Effector memory CD4-positive, alpha-beta T cell (primary cell): ENCODE measurements at regions not wholly inside any gene's neighbourhood (a gene's known extent, or its start where the extent isn't known, plus 50 kb on each side); places are given as distances from the start of the nearest gene placed in this dataset.

ENCODE experiments used
- DNase-seq, 3 donors: peaks; one replicate each; pipeline ENCODE4 v3.0.0-alpha.2; 2020
- H3K27ac ChIP-seq: 2 replicates; pipeline ENCODE4 v1.7.0; 2013; ENCODE audit warnings: mild to moderate bottlenecking, low read length, moderate library complexity; ENCODE audit not compliant: insufficient read depth, poor library complexity, severe bottlenecking
- H3K27me3 ChIP-seq: replicated peaks from 2 replicates; pipeline ENCODE4 v1.7.0; 2013; ENCODE audit warnings: mild to moderate bottlenecking, low read length; ENCODE audit not compliant: insufficient read depth, control insufficient read depth, poor library complexity, severe bottlenecking
- H3K36me3 ChIP-seq: 2 replicates; pipeline ENCODE4 v1.7.0; 2013; ENCODE audit warnings: mild to moderate bottlenecking, low read length, moderate library complexity; ENCODE audit not compliant: control insufficient read depth, insufficient read depth
- H3K4me1 ChIP-seq: 2 replicates; pipeline ENCODE4 v1.7.0; 2013; ENCODE audit warnings: low read length, mild to moderate bottlenecking; ENCODE audit not compliant: control insufficient read depth, insufficient read depth, poor library complexity, severe bottlenecking
- H3K4me3 ChIP-seq: 2 replicates; pipeline ENCODE4 v1.7.0; 2013; ENCODE audit warnings: low read length, low read depth, mild to moderate bottlenecking; ENCODE audit not compliant: insufficient read depth, poor library complexity, severe bottlenecking
- H3K9me3 ChIP-seq: 2 replicates; pipeline ENCODE4 v1.7.0; 2013; ENCODE audit warnings: mild to moderate bottlenecking, low read length, moderate library complexity; ENCODE audit not compliant: control insufficient read depth

DNA sequence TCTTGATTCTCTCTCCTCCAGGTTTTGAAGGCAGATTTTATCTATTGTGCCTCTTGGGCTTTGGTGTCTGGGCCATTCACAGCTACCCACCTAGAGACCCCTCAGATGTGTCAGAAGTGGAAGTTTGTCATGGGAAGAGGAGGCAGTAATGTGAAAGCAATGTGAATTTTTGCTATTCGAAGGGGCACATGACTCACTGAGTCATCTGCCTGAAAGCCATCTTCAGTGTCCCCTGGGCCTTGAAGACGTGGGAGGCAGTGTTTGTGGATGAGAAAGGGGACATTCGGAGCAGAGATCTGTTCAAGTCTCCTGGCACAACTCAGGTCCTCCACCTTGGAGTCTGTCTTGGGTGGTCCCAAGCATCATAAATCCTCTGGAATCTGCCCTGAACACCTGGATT lies 530.2 kb downstream of the NPIPA7 start:
- Histone ChIP-seq H3K27ac (no peak overlapping the region), H3K4me1 (no peaks in the 10 kb centered on the region), H3K9me3 (no peaks in the 10 kb centered on the region), H3K4me3 (no peak overlapping the region), H3K27me3 (no peaks in the 10 kb centered on the region), H3K36me3 (no peaks in the 10 kb centered on the region)
- no peak for DNase-seq

DNA sequence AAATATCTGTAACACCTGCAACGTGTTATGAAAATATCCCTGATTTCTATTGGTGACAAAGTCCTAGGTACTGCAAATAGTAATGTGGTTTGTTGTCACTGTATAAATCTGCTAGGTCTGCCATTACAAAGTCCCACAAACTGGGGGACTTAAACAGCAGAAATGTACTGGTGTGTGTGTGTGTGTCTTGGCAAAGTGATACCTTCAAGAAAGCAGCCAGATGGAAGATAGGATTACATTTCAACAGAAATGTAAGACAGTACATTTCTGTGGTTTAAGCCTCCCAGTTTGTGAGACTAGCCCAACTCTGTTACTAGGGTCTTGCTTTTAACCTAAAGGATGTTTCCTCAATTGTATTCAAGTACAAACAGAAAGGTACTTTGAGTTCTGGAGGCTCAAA lies 531.7 kb downstream of the NPIPA7 start:
- H3K27me3 ChIP-seq, result no peaks in the 10 kb centered on the region
- H3K27ac ChIP-seq, result no peak overlapping the region
- no peaks in the 10 kb centered on the region for H3K36me3 ChIP-seq
- H3K4me1 ChIP-seq, result no peaks in the 10 kb centered on the region
- H3K4me3 ChIP-seq, result no peak overlapping the region
- no peak for DNase-seq
- no peaks in the 10 kb centered on the region for H3K9me3 ChIP-seq

DNA sequence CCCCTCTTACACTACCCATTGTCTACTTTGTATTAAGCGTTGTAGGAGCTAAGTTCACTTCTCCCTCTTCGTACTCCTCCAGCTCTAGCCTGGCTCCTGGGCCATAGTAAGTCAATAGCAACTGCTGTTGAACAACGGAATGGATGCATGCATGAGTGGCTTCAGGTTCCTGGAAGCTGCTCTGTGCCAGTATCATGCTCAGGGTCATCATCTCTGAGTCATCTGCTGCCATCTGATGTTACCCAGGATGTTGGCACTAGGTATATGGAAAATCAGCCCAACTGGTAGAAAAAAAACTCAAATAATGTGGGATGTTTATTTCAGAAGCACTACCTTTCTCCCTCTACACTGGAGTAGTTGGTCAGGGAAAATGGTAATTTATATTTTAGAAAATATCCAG lies 536.8 kb downstream of the NPIPA7 start:
- Histone ChIP-seq H3K27me3 (peaks cover 8% of the 10 kb centered on the region), H3K4me3 (no peak overlapping the region), H3K9me3 (no peaks in the 10 kb centered on the region), H3K4me1 (no peaks in the 10 kb centered on the region), H3K27ac (no peak overlapping the region), H3K36me3 (no peaks in the 10 kb centered on the region)
- DNase-seq, result no peak

DNA sequence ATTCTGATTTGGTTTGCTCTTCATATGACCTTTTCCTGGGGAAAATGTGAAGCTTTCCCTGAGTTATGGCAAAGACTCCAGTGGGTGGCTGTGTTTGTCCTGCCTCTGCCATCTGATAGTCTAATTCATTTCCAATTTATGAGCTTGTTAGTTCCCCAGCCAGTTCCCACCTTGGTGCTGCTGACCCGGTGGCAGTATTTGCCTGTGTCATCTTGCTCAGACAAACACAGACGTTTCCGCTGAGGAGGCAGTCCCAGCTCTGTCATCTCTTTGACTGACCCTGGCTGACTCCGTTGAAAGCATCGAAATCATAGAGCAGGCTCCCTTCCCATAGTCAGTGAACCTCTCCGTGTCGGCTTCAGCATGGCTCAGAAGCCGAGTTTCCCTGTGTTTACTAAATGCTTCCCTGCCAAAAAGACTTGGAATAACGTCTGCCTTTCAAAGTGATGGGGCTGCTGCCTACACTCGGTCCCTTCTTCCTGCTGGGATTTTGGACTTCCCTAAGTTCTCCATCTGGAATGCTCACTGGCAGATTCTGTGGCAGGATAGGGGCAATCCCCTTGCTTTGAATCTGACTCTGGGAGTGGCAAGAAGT lies 538.3 kb downstream of the NPIPA7 start:
- H3K36me3 ChIP-seq, result no peaks in the 10 kb centered on the region
- H3K4me1 ChIP-seq, result no peaks in the 10 kb centered on the region
- H3K27ac ChIP-seq, result no peak overlapping the region
- no peak overlapping the region for H3K4me3 ChIP-seq
- no peak for DNase-seq
- H3K27me3 ChIP-seq, result peaks cover 8% of the 10 kb centered on the region
- H3K9me3 ChIP-seq, result no peaks in the 10 kb centered on the region

DNA sequence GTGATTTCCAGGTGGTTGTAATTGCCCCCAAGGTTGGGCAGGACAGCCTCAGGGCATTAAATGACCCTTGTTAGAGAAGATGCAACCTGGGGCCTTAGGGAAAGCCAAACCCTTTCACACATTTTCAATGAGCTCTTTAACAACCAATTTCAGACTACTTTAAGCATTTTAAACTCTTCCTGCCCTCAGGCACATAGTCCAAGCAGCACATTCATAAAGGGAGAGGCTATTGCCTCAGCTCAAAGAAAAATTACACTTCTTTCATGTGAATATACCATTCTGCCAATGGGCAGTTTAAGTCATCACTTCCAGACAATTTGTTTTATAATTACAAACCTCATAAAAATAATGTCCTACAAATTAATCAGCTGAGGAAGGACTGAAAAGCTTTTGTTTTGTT lies 544.5 kb downstream of the NPIPA7 start:
- no peak for DNase-seq
- H3K4me3 ChIP-seq, result no peak overlapping the region
- no peaks in the 10 kb centered on the region for H3K9me3 ChIP-seq
- no peaks in the 10 kb centered on the region for H3K36me3 ChIP-seq
- H3K27ac ChIP-seq, result no peak overlapping the region
- peaks cover 1% of the 10 kb centered on the region for H3K27me3 ChIP-seq
- no peaks in the 10 kb centered on the region for H3K4me1 ChIP-seq

DNA sequence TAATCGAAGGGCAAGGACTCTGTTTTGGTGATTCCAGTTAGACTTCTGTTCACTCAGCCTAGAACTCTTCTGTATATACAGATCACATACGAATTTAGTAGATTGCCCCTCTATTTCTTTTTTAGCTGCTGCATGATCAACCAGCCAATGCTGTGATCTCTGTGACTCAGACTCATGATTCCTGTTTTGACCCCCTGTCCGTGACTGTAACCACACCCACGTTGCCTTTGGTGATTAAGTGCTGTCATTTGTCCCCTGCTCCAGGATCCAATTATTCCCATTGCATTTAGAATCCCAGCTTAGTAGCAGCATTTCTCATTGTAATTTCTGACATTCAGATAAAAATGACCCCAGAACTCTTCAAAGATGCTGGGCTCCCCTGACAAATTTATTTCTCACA lies 545.7 kb downstream of the NPIPA7 start:
- no peak for DNase-seq

DNA sequence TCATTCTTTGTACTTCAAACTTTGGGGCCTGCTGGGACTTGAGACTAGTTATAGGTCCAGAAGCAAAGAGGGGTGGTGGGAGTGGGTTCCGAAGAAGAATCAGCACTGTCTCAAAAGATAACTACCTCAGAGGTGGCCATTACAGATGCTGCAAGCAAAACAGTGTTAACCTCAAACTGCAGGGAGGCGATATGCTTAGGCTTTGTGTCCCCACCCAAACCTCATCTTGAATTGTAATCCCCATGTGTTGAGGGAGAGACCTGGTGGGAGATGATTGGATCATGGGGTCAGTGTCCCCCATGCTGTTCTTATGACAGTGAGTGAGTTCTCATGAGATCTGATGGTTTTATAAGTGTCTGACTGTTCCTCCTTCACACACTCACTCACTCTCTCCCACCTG lies 545.3 kb downstream of the XYLT1 start:
- DNase-seq, result no peak
- Histone ChIP-seq H3K4me1 (no peaks in the 10 kb centered on the region), H3K9me3 (no peaks in the 10 kb centered on the region), H3K4me3 (no peak overlapping the region), H3K27me3 (no peaks in the 10 kb centered on the region), H3K27ac (no peak overlapping the region), H3K36me3 (no peaks in the 10 kb centered on the region)

More for the DNA sequence above, 545.7 kb downstream of the NPIPA7 start:
- H3K4me1 ChIP-seq, result no peaks in the 10 kb centered on the region
- H3K27ac ChIP-seq, result no peak overlapping the region
- H3K27me3 ChIP-seq, result no peaks in the 10 kb centered on the region
- no peaks in the 10 kb centered on the region for H3K9me3 ChIP-seq
- no peak overlapping the region for H3K4me3 ChIP-seq
- H3K36me3 ChIP-seq, result no peaks in the 10 kb centered on the region

DNA sequence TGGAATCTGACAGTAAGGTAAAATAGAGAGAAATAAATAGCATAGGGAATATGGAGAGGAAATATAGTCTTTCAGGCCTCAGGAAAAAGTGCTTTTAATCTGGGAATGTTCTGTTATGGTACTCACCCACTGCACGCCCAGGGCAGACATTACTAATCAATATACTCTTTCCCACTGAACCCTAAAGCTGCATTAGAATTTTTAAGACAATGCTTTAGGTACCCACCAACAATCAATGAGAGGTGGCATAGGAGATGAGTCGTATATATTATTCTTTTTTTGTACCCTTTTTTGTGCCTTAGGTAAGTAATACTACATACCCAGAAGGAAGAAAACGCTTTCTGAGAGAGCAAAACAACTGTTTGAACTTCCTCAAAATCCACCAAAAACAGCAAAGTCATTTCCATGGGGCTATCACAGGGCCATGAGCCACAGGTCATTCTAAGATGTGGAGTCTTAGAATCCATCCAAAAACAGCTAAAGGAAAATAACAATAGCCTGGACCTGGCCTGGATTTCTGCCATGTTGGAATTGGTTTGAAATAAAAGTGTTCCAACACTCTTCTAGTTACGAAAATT lies 542.1 kb downstream of the XYLT1 start:
- Histone ChIP-seq H3K36me3 (no peaks in the 10 kb centered on the region), H3K9me3 (no peaks in the 10 kb centered on the region), H3K27me3 (no peaks in the 10 kb centered on the region), H3K4me1 (no peaks in the 10 kb centered on the region), H3K27ac (no peak overlapping the region), H3K4me3 (no peak overlapping the region)
- DNase-seq, result no peak

DNA sequence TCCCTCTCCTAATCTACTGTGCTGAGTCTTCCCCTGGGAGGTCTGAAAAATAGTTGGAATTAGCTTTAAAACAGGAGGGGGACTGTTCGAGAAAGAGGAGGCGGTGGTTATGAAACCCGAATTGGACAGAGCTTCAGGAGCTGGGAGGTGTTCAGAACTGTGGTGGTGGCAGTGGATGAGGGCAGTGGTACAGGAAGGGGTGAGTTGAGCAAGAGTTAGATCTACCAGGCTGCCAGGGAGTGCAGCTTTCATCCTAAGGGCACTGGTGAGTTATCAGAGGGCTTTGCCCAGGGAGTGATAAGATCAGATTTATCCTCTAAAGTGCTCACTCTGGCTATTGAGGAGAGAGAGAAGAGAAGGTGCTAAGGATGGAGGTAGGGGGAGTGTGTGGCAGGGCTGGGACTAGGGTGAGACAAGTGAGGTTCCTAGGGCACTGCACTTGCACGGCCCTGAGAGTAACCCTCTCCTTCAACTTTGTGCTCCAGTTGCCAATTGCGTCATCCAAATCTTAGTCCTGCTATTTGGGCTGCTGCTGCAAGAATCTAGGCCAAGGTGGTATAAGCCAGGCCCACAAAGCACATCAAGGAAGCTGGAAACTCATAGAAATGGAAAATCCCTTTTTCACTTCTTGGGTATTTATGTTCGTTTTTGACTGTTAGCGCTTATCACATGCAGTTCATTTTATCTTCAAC lies 540.3 kb downstream of the XYLT1 start:
- Histone ChIP-seq H3K9me3 (no peaks in the 10 kb centered on the region), H3K4me1 (no peaks in the 10 kb centered on the region), H3K27ac (no peak overlapping the region), H3K27me3 (no peaks in the 10 kb centered on the region), H3K4me3 (no peak overlapping the region), H3K36me3 (no peaks in the 10 kb centered on the region)
- no peak for DNase-seq

DNA sequence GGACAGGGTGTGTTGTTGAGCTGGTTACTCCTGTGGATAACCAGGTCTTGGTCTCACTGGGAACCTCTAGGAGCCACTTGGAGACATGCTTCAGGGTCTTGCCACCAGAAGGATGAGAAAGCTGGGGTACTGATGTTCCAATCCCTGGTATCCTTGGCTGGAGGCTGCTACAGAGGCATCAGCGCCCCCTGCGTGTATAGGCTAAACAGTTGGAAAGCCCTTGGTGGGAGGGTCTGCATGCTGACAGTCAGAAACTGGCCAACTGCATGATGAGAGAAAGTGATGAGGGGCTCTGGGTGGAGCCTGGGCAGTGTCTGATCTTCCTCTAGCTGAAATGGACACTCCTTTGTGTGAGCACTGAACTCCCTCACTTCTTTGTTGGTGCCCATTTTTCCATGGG lies 536.9 kb downstream of the XYLT1 start:
- Histone ChIP-seq H3K36me3 (no peaks in the 10 kb centered on the region), H3K4me3 (no peak overlapping the region), H3K9me3 (no peaks in the 10 kb centered on the region), H3K4me1 (no peaks in the 10 kb centered on the region), H3K27me3 (no peaks in the 10 kb centered on the region), H3K27ac (no peak overlapping the region)
- no peak for DNase-seq
